UCSD-AML1 (cell line): ENCODE measurements at regions not wholly inside any gene's neighbourhood (a gene's known extent, or its start where the extent isn't known, plus 50 kb on each side); places are given as distances from the start of the nearest gene placed in this dataset.
"Not testable (repeated sequence)": the region's sequence is repeated elsewhere in the genome, so short reads cannot be mapped to it uniquely, and the experiment has no call there.

ENCODE experiments used
- DNase-seq: peaks from one replicate; lab custom pipeline; 2025; ENCODE audit not compliant: unreplicated experiment; lab: John Stamatoyannopoulos, UW

- DNase-seq, result no peak
Observed at GRCh38 chr3:82628385-82629014, 867.1 kb upstream of the GBE1 start.

- no peak for DNase-seq
Observed at GRCh38 chr3:82627733-82628132, 866.3 kb upstream of the GBE1 start.

- DNase-seq, result not testable (repeated sequence)
Observed at GRCh38 chr3:82620744-82621143, 859.3 kb upstream of the GBE1 start.

- no peak for DNase-seq
Observed at GRCh38 chr3:82618594-82618993, 857.1 kb upstream of the GBE1 start.

GRCh38 chr3:82610236-82610635, 848.8 kb upstream of the GBE1 start:
- DNase-seq, result no peak

GRCh38 chr3:82607391-82607790, 845.9 kb upstream of the GBE1 start:
- DNase-seq, result no peak

- no peak for DNase-seq
Observed at GRCh38 chr3:82596805-82597204, 835.4 kb upstream of the GBE1 start.

GRCh38 chr3:82595530-82595929, 834.1 kb upstream of the GBE1 start:
- no peak for DNase-seq

- no peak for DNase-seq
Observed at GRCh38 chr3:82587174-82587573, 825.7 kb upstream of the GBE1 start.

- DNase-seq, result no peak
Observed at GRCh38 chr3:82586414-82586813, 825.0 kb upstream of the GBE1 start.

- DNase-seq, result not testable (repeated sequence)
Observed at GRCh38 chr3:82586002-82586401, 824.6 kb upstream of the GBE1 start.

- DNase-seq, result not testable (repeated sequence)
Observed at GRCh38 chr3:82585591-82585990, 824.1 kb upstream of the GBE1 start.

- DNase-seq, result not testable (repeated sequence)
Observed at GRCh38 chr3:82584861-82585260, 823.4 kb upstream of the GBE1 start.

- DNase-seq, result not testable (repeated sequence)
Observed at GRCh38 chr3:82584415-82584814, 823.0 kb upstream of the GBE1 start.

- peak; percentile 0 for DNase-seq
Observed at GRCh38 chr3:82581350-82581749, 819.9 kb upstream of the GBE1 start.

- no peak for DNase-seq
Observed at GRCh38 chr3:82572721-82573120, 811.3 kb upstream of the GBE1 start.

- DNase-seq, result no peak
Observed at GRCh38 chr3:82568776-82569338, 807.4 kb upstream of the GBE1 start.

GRCh38 chr3:82567029-82567600, 805.7 kb upstream of the GBE1 start:
- DNase-seq, result no peak

- no peak for DNase-seq
Observed at GRCh38 chr3:82562896-82563295, 801.5 kb upstream of the GBE1 start.

GRCh38 chr3:82561784-82562183, 800.3 kb upstream of the GBE1 start:
- DNase-seq, result no peak

GRCh38 chr3:82558081-82558480, 796.6 kb upstream of the GBE1 start:
- no peak for DNase-seq

GRCh38 chr3:82556113-82556512, 794.7 kb upstream of the GBE1 start:
- no peak for DNase-seq

- not testable (repeated sequence) for DNase-seq
Observed at GRCh38 chr3:82542556-82542955, 781.1 kb upstream of the GBE1 start.
